ENCODE measurements at regions not wholly inside any gene's neighbourhood (a gene's known extent, or its start where the extent isn't known, plus 50 kb on each side); places are given as distances from the start of the nearest gene placed in this dataset.

- Histone ChIP-seq H3K27ac (no peak overlapping the region), H3K4me3 (no peak overlapping the region), H3K4me1 (replicated peaks in 1 of 2) (peaks cover 0 to 9% of the 10 kb centered on the region in 2 donors)
- peak in 5 of 8 experiments; percentile 29 to 80 (median 46) for ATAC-seq (replicated peaks in 6 of 8)
- in situ Hi-C loops (cut with MboI; ENCODE audit: low pct_unique_long_range_greater_than_20kb in 2 of 9, low sequenced_read_pairs in 9 of 9, unreplicated experiment in 9 of 9), result no loop called here
These were observed 312.6 kb upstream of the VRK2 start for GRCh38 chr2:57733956-57734355.

GRCh38 chr2:57740891-57741290 lies 305.7 kb upstream of the VRK2 start:
- 0 to 98% (median 82%) methylated on average over 2 to 6 of the region's 6 CpGs; no CpG with 5 or more reads in 4 of the 10 experiments for WGBS, 10 experiments
- ATAC-seq (replicated peaks in 6 of 8), result no peak
- no peak overlapping the region for H3K4me3 ChIP-seq
- in situ Hi-C loops (cut with MboI; ENCODE audit: low pct_unique_long_range_greater_than_20kb in 2 of 9, low sequenced_read_pairs in 9 of 9, unreplicated experiment in 9 of 9), result no loop called here
- no peak overlapping the region for H3K27ac ChIP-seq
- no peaks in the 10 kb centered on the region for H3K4me1 ChIP-seq (replicated peaks in 1 of 2)

- in situ Hi-C loops (cut with MboI; ENCODE audit: low pct_unique_long_range_greater_than_20kb in 2 of 9, low sequenced_read_pairs in 9 of 9, unreplicated experiment in 9 of 9), result no loop called here
These were observed 293.0 kb upstream of the VRK2 start for GRCh38 chr2:57753636-57754035.

GRCh38 chr2:57758686-57759085 lies 287.9 kb upstream of the VRK2 start:
- Histone ChIP-seq H3K4me3 (no peak overlapping the region), H3K4me1 (replicated peaks in 1 of 2) (peaks cover 8 to 31% of the 10 kb centered on the region in 2 donors), H3K27ac (no peak overlapping the region)
- WGBS, 10 experiments, result 40 to 92% (median 69%) methylated on average over 1 to 2 of the region's 2 CpGs; no CpG with 5 or more reads in 3 of the 10 experiments
- in situ Hi-C loops (cut with MboI; ENCODE audit: low pct_unique_long_range_greater_than_20kb in 2 of 9, low sequenced_read_pairs in 9 of 9, unreplicated experiment in 9 of 9), result no loop called here
- ATAC-seq (replicated peaks in 6 of 8), result no peak

More at GRCh38 chr2:57753636-57754035, 293.0 kb upstream of the VRK2 start:
- no peak overlapping the region for H3K27ac ChIP-seq
- 40 to 100% (median 60%) methylated on average over 1 of the region's 1 CpG; no CpG with 5 or more reads in 5 of the 10 experiments for WGBS, 10 experiments
- no peak overlapping the region for H3K4me3 ChIP-seq
- peaks cover 5 to 16% of the 10 kb centered on the region in 2 donors for H3K4me1 ChIP-seq (replicated peaks in 1 of 2)
- no peak for ATAC-seq (replicated peaks in 6 of 8)

GRCh38 chr2:57759131-57759530 lies 287.5 kb upstream of the VRK2 start:
- ATAC-seq (replicated peaks in 6 of 8), result no peak
- Histone ChIP-seq H3K4me3 (no peak overlapping the region), H3K4me1 (replicated peaks in 1 of 2) (peaks cover 8 to 31% of the 10 kb centered on the region in 2 donors), H3K27ac (no peak overlapping the region)
- 0 to 79% (median 57%) methylated on average over 1 to 5 of the region's 5 CpGs for WGBS, 10 experiments
- in situ Hi-C loops (cut with MboI; ENCODE audit: low pct_unique_long_range_greater_than_20kb in 2 of 9, low sequenced_read_pairs in 9 of 9, unreplicated experiment in 9 of 9), result no loop called here

GRCh38 chr2:57759822-57760300 lies 286.7 kb upstream of the VRK2 start:
- ATAC-seq (replicated peaks in 6 of 8), result peak; percentile 99 to 100 (median 100)
- WGBS, 10 experiments, result 0 to 29% (median 10%) methylated on average over 3 to 10 of the region's 19 CpGs
- Histone ChIP-seq H3K4me1 (replicated peaks in 1 of 2) (peaks cover 8 to 31% of the 10 kb centered on the region in 2 donors), H3K4me3 (peak overlapping the region in 4 of 5 donors; percentile 3 to 23 (median 14)), H3K27ac (peak overlapping the region in 1 of 2 donors; percentile 30)
- in situ Hi-C loops (cut with MboI; ENCODE audit: low pct_unique_long_range_greater_than_20kb in 2 of 9, low sequenced_read_pairs in 9 of 9, unreplicated experiment in 9 of 9), result no loop called here

- H3K4me3 ChIP-seq, result no peak overlapping the region
- H3K27ac ChIP-seq, result peak overlapping the region in 1 of 2 donors; percentile 30
- no peak for ATAC-seq (replicated peaks in 6 of 8)
- 33 to 100% (median 66%) methylated on average over 1 to 4 of the region's 4 CpGs for WGBS, 10 experiments
- in situ Hi-C loops (cut with MboI; ENCODE audit: low pct_unique_long_range_greater_than_20kb in 2 of 9, low sequenced_read_pairs in 9 of 9, unreplicated experiment in 9 of 9), result no loop called here
- peaks cover 8 to 31% of the 10 kb centered on the region in 2 donors for H3K4me1 ChIP-seq (replicated peaks in 1 of 2)
These were observed 286.2 kb upstream of the VRK2 start for GRCh38 chr2:57760381-57760801.

- peak in 1 of 8 experiments; percentile 9 for ATAC-seq (replicated peaks in 6 of 8)
- Histone ChIP-seq H3K4me3 (no peak overlapping the region), H3K4me1 (replicated peaks in 1 of 2) (no peaks in the 10 kb centered on the region), H3K27ac (no peak overlapping the region)
- in situ Hi-C loops (cut with MboI; ENCODE audit: low pct_unique_long_range_greater_than_20kb in 2 of 9, low sequenced_read_pairs in 9 of 9, unreplicated experiment in 9 of 9), result loop anchor here in 1 of 9 experiments (25.0 kb wide), 1 partner anchor 110 kb away; no protein-coding TSS in a partner anchor
- whole genome bisulfite sequencing, 10 experiments, result 0 to 100% (median 80%) methylated on average over 1 to 2 of the region's 2 CpGs; no CpG with 5 or more reads in 1 of the 10 experiments
These were observed 269.7 kb upstream of the VRK2 start for GRCh38 chr2:57776916-57777315.

GRCh38 chr2:57782587-57782986 lies 264.0 kb upstream of the VRK2 start:
- Histone ChIP-seq H3K27ac (no peak overlapping the region), H3K4me1 (replicated peaks in 1 of 2) (no peaks in the 10 kb centered on the region), H3K4me3 (no peak overlapping the region)
- ATAC-seq (replicated peaks in 6 of 8), result no peak
- in situ Hi-C loops (cut with MboI; ENCODE audit: low pct_unique_long_range_greater_than_20kb in 2 of 9, low sequenced_read_pairs in 9 of 9, unreplicated experiment in 9 of 9), result loop anchor here in 1 of 9 experiments (25.0 kb wide), 1 partner anchor 105 kb away; no protein-coding TSS in a partner anchor

- Histone ChIP-seq H3K4me1 (replicated peaks in 1 of 2) (no peaks in the 10 kb centered on the region), H3K27ac (no peak overlapping the region), H3K4me3 (no peak overlapping the region)
- WGBS, 10 experiments, result 20 to 100% (median 76%) methylated on average over 1 to 2 of the region's 2 CpGs; no CpG with 5 or more reads in 6 of the 10 experiments
- ATAC-seq (replicated peaks in 6 of 8), result no peak
- in situ Hi-C loops (cut with MboI; ENCODE audit: low pct_unique_long_range_greater_than_20kb in 2 of 9, low sequenced_read_pairs in 9 of 9, unreplicated experiment in 9 of 9), result loop anchor here in 1 of 9 experiments (25.0 kb wide), 1 partner anchor 94 kb away; no protein-coding TSS in a partner anchor
These were observed 253.3 kb upstream of the VRK2 start for GRCh38 chr2:57793310-57793709.

GRCh38 chr2:57796527-57796926 lies 250.1 kb upstream of the VRK2 start:
- H3K4me3 ChIP-seq, result no peak overlapping the region
- no peaks in the 10 kb centered on the region for H3K4me1 ChIP-seq (replicated peaks in 1 of 2)
- in situ Hi-C loops (cut with MboI; ENCODE audit: low pct_unique_long_range_greater_than_20kb in 2 of 9, low sequenced_read_pairs in 9 of 9, unreplicated experiment in 9 of 9), result loop anchor here in 1 of 9 experiments (25.0 kb wide), 1 partner anchor 91 kb away; no protein-coding TSS in a partner anchor
- WGBS, 10 experiments, result 0 to 20% (median 0%) methylated on average over 1 to 2 of the region's 2 CpGs; no CpG with 5 or more reads in 2 of the 10 experiments
- peak in 2 of 8 experiments; percentile 18 to 46 for ATAC-seq (replicated peaks in 6 of 8)
- H3K27ac ChIP-seq, result no peak overlapping the region

- in situ Hi-C loops (cut with MboI; ENCODE audit: low pct_unique_long_range_greater_than_20kb in 2 of 9, low sequenced_read_pairs in 9 of 9, unreplicated experiment in 9 of 9), result loop anchor here in 1 of 9 experiments (25.0 kb wide), 1 partner anchor 89 kb away; no protein-coding TSS in a partner anchor
- ATAC-seq (replicated peaks in 6 of 8), result no peak
- Histone ChIP-seq H3K27ac (no peak overlapping the region), H3K4me3 (no peak overlapping the region), H3K4me1 (replicated peaks in 1 of 2) (no peaks in the 10 kb centered on the region)
These were observed 248.3 kb upstream of the VRK2 start for GRCh38 chr2:57798346-57798745.

- Histone ChIP-seq H3K27ac (no peak overlapping the region), H3K4me1 (replicated peaks in 1 of 2) (no peaks in the 10 kb centered on the region), H3K4me3 (no peak overlapping the region)
- no peak for ATAC-seq (replicated peaks in 6 of 8)
- 55 to 98% (median 89%) methylated on average over 4 to 13 of the region's 14 CpGs for WGBS, 10 experiments
- in situ Hi-C loops (cut with MboI; ENCODE audit: low pct_unique_long_range_greater_than_20kb in 2 of 9, low sequenced_read_pairs in 9 of 9, unreplicated experiment in 9 of 9), result no loop called here
These were observed 244.4 kb upstream of the VRK2 start for GRCh38 chr2:57802243-57802642.

GRCh38 chr2:57804971-57805370 lies 241.6 kb upstream of the VRK2 start:
- WGBS, 10 experiments, result 0 to 100% (median 81%) methylated on average over 1 to 2 of the region's 2 CpGs
- no peak for ATAC-seq (replicated peaks in 6 of 8)
- in situ Hi-C loops (cut with MboI; ENCODE audit: low pct_unique_long_range_greater_than_20kb in 2 of 9, low sequenced_read_pairs in 9 of 9, unreplicated experiment in 9 of 9), result no loop called here
- Histone ChIP-seq H3K4me1 (replicated peaks in 1 of 2) (no peaks in the 10 kb centered on the region), H3K4me3 (no peak overlapping the region), H3K27ac (no peak overlapping the region)
